ENCODE measurements at regions not wholly inside any gene's neighbourhood (a gene's known extent, or its start where the extent isn't known, plus 50 kb on each side); places are given as distances from the start of the nearest gene placed in this dataset.

GRCh38 chr3:74469713-74470112, 144.7 kb downstream of the CNTN3 start:
- DNase-seq (ENCODE audit: low read depth) = no peak
- TF ChIP-seq MYC (IDR thresholded peaks at IDR 0.05; ENCODE audit: low read depth, low read length) = no peak
- no peak for TF ChIP-seq POLR2A (IDR thresholded peaks at IDR 0.05; ENCODE audit: extremely low read depth, insufficient read length)
- no peak for TF ChIP-seq CTCF (IDR thresholded peaks at IDR 0.05; ENCODE audit: low read depth, low read length)
- TF ChIP-seq, protein P1, sequence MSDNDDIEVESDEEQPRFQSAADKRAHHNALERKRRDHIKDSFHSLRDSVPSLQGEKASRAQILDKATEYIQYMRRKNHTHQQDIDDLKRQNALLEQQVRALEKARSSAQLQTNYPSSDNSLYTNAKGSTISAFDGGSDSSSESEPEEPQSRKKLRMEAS (IDR thresholded peaks at IDR 0.05; ENCODE audit: low read depth, low read length) = no peak
- no peak overlapping the region for H3K4me3 ChIP-seq (ENCODE audit: low read depth, low read length)

DNA sequence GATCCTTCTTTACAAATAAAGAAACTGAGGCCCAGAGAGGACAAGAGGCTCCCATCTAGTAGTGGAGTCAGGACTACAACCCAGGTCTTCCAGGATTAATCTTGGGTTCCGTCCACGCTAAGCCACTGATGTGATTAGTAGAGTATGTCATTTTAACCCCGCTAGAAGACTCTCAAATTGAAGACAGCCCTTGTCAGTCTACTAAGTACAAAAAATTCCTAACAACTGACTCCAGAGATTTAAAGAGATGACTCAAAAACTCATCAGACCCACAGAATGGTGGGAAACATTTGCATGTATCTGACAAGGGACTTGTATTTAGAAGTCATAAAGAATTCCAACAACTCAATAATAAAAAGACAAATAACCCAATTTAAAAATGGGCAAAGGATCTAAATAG, 145.3 kb downstream of the CNTN3 start:
- H3K4me3 ChIP-seq (ENCODE audit: low read depth, low read length) = no peak overlapping the region
- TF ChIP-seq POLR2A (IDR thresholded peaks at IDR 0.05; ENCODE audit: extremely low read depth, insufficient read length) = no peak
- TF ChIP-seq, protein P1 (IDR thresholded peaks at IDR 0.05; ENCODE audit: low read depth, low read length) = no peak
- no peak for TF ChIP-seq MYC (IDR thresholded peaks at IDR 0.05; ENCODE audit: low read depth, low read length)
- TF ChIP-seq CTCF (IDR thresholded peaks at IDR 0.05; ENCODE audit: low read depth, low read length) = no peak
- no peak for DNase-seq (ENCODE audit: low read depth)

DNA sequence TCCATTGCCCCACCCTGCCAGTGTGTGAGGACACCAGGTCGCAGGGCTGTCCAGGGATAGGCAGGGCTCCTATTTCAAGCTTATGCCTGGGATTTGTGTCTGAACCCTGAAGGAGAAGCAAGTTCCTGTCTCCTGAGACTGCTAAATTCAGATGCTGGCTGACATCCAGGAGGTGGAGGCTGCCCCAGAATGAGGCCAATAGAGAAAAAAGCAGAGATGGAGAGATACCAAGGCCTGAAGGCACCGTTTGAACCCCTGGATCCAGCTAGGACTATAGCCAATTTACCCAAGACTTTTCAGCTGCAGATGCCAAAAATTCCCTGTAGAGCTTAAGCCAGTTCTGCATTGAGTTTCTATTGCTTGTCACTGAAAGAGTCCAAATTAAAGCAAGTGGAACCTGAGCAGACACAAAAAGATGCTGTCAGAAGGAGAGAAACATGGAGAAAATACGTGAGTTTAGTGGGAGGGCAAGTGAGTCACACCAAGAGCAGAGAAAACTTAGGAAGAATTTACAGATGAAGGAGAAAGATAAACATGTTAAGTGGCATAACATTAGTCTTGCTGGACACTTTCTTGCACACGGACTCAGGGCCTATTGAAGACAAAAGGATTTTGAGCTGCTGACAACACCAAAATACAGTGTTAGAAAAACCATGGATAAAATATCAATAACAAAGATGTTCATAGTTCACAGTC, 148.6 kb downstream of the CNTN3 start:
- no peak for TF ChIP-seq POLR2A (IDR thresholded peaks at IDR 0.05; ENCODE audit: extremely low read depth, insufficient read length)
- TF ChIP-seq, protein P1 (IDR thresholded peaks at IDR 0.05; ENCODE audit: low read depth, low read length) = no peak
- no peak for TF ChIP-seq MYC (IDR thresholded peaks at IDR 0.05; ENCODE audit: low read depth, low read length)
- TF ChIP-seq CTCF (IDR thresholded peaks at IDR 0.05; ENCODE audit: low read depth, low read length) = no peak
- H3K4me3 ChIP-seq (ENCODE audit: low read depth, low read length) = no peak overlapping the region
- no peak for DNase-seq (ENCODE audit: low read depth)

- TF ChIP-seq POLR2A (IDR thresholded peaks at IDR 0.05; ENCODE audit: extremely low read depth, insufficient read length) (no peak), CTCF (IDR thresholded peaks at IDR 0.05; ENCODE audit: low read depth, low read length) (no peak), MYC (IDR thresholded peaks at IDR 0.05; ENCODE audit: low read depth, low read length) (no peak)
- TF ChIP-seq, protein P1 (IDR thresholded peaks at IDR 0.05; ENCODE audit: low read depth, low read length) = no peak
- DNase-seq (ENCODE audit: low read depth) = no peak
- no peak overlapping the region for H3K4me3 ChIP-seq (ENCODE audit: low read depth, low read length)
These were observed 150.9 kb downstream of the CNTN3 start for GRCh38 chr3:74463515-74463914.

DNA sequence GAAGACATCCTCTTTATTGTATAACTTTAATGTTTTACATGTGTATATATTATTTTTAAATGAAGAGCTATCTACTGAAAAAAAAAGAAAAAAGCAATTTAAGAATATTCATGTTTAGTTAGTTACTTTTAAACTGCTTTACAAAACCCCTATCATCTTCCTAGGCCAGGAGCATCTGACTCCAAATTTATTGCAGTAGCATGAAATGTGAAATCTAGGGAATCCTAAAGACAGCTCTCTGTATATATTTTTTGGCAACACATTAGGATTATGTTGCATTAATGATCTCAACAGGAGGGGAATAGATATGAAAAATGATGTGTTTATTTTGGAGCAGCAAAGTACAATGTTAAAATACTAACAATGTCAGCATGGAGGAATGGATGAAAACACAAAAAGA, 158.3 kb downstream of the CNTN3 start:
- no peak for TF ChIP-seq CTCF (IDR thresholded peaks at IDR 0.05; ENCODE audit: low read depth, low read length)
- TF ChIP-seq, protein P1 (IDR thresholded peaks at IDR 0.05; ENCODE audit: low read depth, low read length) = no peak
- TF ChIP-seq MYC (IDR thresholded peaks at IDR 0.05; ENCODE audit: low read depth, low read length) = no peak
- TF ChIP-seq POLR2A (IDR thresholded peaks at IDR 0.05; ENCODE audit: extremely low read depth, insufficient read length) = no peak
- DNase-seq (ENCODE audit: low read depth) = no peak
- no peak overlapping the region for H3K4me3 ChIP-seq (ENCODE audit: low read depth, low read length)
